Endodermal cell (in vitro differentiated cells): ENCODE measurements at regions not wholly inside any gene's neighbourhood (a gene's known extent, or its start where the extent isn't known, plus 50 kb on each side); places are given as distances from the start of the nearest gene placed in this dataset.

Experiments used
- DNase-seq: peaks from one replicate; pipeline ENCODE4 v3.0.0-alpha.2; 2017
- H3K27ac ChIP-seq: 2 replicates; pipeline ENCODE4 v1.5.1; 2013; ENCODE audit warnings: mild to moderate bottlenecking, low read depth, low read length, moderate library complexity
- H3K27me3 ChIP-seq: 2 replicates; pipeline ENCODE4 v1.6.1; 2013; ENCODE audit warnings: mild to moderate bottlenecking, low read length, moderate library complexity; ENCODE audit not compliant: insufficient read depth, control insufficient read depth, poor library complexity, severe bottlenecking
- H3K36me3 ChIP-seq: 2 replicates; pipeline ENCODE4 v1.7.0; 2013; ENCODE audit warnings: mild to moderate bottlenecking, low read length, moderate library complexity; ENCODE audit not compliant: control insufficient read depth, insufficient read depth
- H3K4me1 ChIP-seq: one replicate; pipeline ENCODE4 v1.7.0; 2013; ENCODE audit warnings: low read length; ENCODE audit not compliant: control insufficient read depth, insufficient read depth
- H3K4me3 ChIP-seq: 2 replicates; pipeline ENCODE4 v1.5.1; 2013; ENCODE audit warnings: mild to moderate bottlenecking, low read length, moderate library complexity
- H3K9ac ChIP-seq: 2 replicates; pipeline ENCODE4 v1.6.1; 2013; ENCODE audit warnings: mild to moderate bottlenecking, low read length, moderate library complexity; ENCODE audit not compliant: poor library complexity, severe bottlenecking; ENCODE audit errors: extremely low read depth
- H3K9me3 ChIP-seq: 2 replicates; pipeline ENCODE4 v1.6.1; 2013; ENCODE audit warnings: mild to moderate bottlenecking, low read length, moderate library complexity; ENCODE audit not compliant: control insufficient read depth
- H3K27ac Mint-ChIP-seq: 2 replicates; pipeline ENCODE4 v1.8.0; 2020; ENCODE audit warnings: mixed read lengths
- H3K27me3 Mint-ChIP-seq: 2 replicates; pipeline ENCODE4 v1.8.0; 2021; ENCODE audit warnings: mild to moderate bottlenecking, mixed read lengths; ENCODE audit not compliant: insufficient read depth
- H3K36me3 Mint-ChIP-seq: 2 replicates; pipeline ENCODE4 v1.8.0; 2020; ENCODE audit warnings: low read depth, mixed read lengths
- H3K4me1 Mint-ChIP-seq: 2 replicates; pipeline ENCODE4 v1.8.0; 2020; ENCODE audit warnings: mixed read lengths
- H3K4me3 Mint-ChIP-seq: 2 replicates; pipeline ENCODE4 v1.8.0; 2020; ENCODE audit warnings: mild to moderate bottlenecking, moderate library complexity, mixed read lengths
- H3K9me3 Mint-ChIP-seq: 2 replicates; pipeline ENCODE4 v1.8.0; 2020; ENCODE audit warnings: mild to moderate bottlenecking, mixed read lengths
- WGBS, 2 experiments: methylation state at CpG; one replicate each; pipeline versions ENCODE4 v1.1.5 to v1.1.7; 2013; ENCODE audit warnings: missing lambda C conversion rate in 2 of 2, mixed read lengths in 1 of 2; ENCODE audit not compliant: insufficient coverage in 1 of 2, insufficient read length in 1 of 2; 5-methylcytosine and 5-hydroxymethylcytosine counted together
- TF ChIP-seq, protein P1 (sequence below): fragments of 200-600 bp; sonication (generic); conservative IDR thresholded peaks from 2 replicates; pipeline ENCODE4 v1.5.0; 2021; ENCODE audit warnings: antibody characterized with exemption, mild to moderate bottlenecking

DNA sequence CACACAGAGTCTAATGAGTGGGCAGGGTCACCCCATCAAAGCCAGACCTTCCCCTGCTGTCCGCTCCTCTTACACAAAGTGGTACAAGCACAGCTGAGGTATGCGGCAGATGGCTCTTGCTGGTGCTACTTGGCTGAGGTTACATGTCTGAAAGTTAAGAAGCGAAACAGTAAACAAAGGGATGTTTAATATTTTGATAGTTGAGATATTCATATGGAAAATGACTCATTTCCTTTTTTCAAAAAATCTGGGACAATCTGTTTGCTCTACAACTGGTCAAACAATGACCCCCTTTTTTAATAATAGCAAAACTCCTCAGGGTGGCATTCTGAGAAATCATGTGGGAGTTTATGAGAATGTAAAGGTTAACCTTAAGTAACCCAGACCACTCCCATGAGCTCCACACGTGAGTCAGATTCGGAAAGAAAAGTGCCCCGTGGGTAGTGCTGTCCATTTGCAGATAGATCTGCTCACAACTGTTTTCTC, 245.3 kb downstream of the TBXT start:
- Mint-ChIP-seq H3K36me3 (no peaks in the 10 kb centered on the region), H3K27me3 (peaks cover 6% of the 10 kb centered on the region), H3K9me3 (no peaks in the 10 kb centered on the region), H3K27ac (no peak overlapping the region), H3K4me3 (no peak overlapping the region), H3K4me1 (no peaks in the 10 kb centered on the region)
- Histone ChIP-seq H3K9ac (no peak overlapping the region), H3K4me3 (no peak overlapping the region), H3K9me3 (peaks cover 7% of the 10 kb centered on the region), H3K36me3 (no peaks in the 10 kb centered on the region), H3K27me3 (no peaks in the 10 kb centered on the region), H3K4me1 (no peaks in the 10 kb centered on the region), H3K27ac (no peak overlapping the region)
- TF ChIP-seq, protein P1, sequence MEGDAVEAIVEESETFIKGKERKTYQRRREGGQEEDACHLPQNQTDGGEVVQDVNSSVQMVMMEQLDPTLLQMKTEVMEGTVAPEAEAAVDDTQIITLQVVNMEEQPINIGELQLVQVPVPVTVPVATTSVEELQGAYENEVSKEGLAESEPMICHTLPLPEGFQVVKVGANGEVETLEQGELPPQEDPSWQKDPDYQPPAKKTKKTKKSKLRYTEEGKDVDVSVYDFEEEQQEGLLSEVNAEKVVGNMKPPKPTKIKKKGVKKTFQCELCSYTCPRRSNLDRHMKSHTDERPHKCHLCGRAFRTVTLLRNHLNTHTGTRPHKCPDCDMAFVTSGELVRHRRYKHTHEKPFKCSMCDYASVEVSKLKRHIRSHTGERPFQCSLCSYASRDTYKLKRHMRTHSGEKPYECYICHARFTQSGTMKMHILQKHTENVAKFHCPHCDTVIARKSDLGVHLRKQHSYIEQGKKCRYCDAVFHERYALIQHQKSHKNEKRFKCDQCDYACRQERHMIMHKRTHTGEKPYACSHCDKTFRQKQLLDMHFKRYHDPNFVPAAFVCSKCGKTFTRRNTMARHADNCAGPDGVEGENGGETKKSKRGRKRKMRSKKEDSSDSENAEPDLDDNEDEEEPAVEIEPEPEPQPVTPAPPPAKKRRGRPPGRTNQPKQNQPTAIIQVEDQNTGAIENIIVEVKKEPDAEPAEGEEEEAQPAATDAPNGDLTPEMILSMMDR, result no peak
- no peak for DNase-seq
- WGBS, 2 experiments, result 92 to 93% methylated on average over 5 to 6 of the region's 6 CpGs

GRCh38 chr6:165920896-165921671, 246.6 kb downstream of the TBXT start:
- Mint-ChIP-seq H3K9me3 (no peaks in the 10 kb centered on the region), H3K36me3 (no peaks in the 10 kb centered on the region), H3K4me3 (no peak overlapping the region), H3K27ac (no peak overlapping the region), H3K4me1 (no peaks in the 10 kb centered on the region), H3K27me3 (peaks cover 6% of the 10 kb centered on the region)
- Histone ChIP-seq H3K27ac (no peak overlapping the region), H3K27me3 (no peaks in the 10 kb centered on the region), H3K9ac (no peak overlapping the region), H3K4me1 (no peaks in the 10 kb centered on the region), H3K36me3 (no peaks in the 10 kb centered on the region), H3K9me3 (peaks cover under 1% of the 10 kb centered on the region), H3K4me3 (no peak overlapping the region)
- TF ChIP-seq, protein P1, result no peak
- no peak for DNase-seq
- 90 to 100% methylated on average over 2 to 4 of the region's 4 CpGs for WGBS, 2 experiments

DNA sequence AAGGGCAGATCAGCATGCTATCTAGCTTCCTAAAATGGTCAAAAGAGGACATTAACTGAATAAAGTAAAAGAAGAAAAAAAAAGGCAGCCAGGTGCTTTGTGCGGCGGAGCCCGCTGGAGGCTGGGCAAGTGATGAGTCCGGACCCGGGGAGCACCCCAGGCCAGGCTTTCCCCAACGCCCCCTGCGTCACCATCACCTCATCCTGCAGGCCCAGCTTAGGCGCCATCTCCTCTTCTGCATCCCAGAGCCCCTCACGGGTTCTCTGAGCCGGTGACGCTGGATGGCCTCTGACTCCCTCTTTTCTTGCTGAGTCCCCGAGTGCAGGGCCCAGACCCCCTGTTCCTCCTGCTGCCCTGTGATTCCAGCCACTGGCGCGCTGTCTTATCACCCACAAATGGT, 250.1 kb downstream of the TBXT start:
- Mint-ChIP-seq H3K27ac (no peak overlapping the region), H3K36me3 (no peaks in the 10 kb centered on the region), H3K4me1 (no peaks in the 10 kb centered on the region), H3K4me3 (no peak overlapping the region), H3K9me3 (no peaks in the 10 kb centered on the region), H3K27me3 (no peaks in the 10 kb centered on the region)
- Histone ChIP-seq H3K4me3 (no peak overlapping the region), H3K9ac (no peak overlapping the region), H3K27me3 (no peaks in the 10 kb centered on the region), H3K36me3 (no peaks in the 10 kb centered on the region), H3K4me1 (no peaks in the 10 kb centered on the region), H3K9me3 (no peaks in the 10 kb centered on the region), H3K27ac (no peak overlapping the region)
- 93 to 95% methylated on average over 8 to 14 of the region's 14 CpGs for WGBS, 2 experiments
- DNase-seq, result no peak
- TF ChIP-seq, protein P1, result no peak
